ENCODE measurements at regions not wholly inside any gene's neighbourhood (a gene's known extent, or its start where the extent isn't known, plus 50 kb on each side); places are given as distances from the start of the nearest gene placed in this dataset.

DNA sequence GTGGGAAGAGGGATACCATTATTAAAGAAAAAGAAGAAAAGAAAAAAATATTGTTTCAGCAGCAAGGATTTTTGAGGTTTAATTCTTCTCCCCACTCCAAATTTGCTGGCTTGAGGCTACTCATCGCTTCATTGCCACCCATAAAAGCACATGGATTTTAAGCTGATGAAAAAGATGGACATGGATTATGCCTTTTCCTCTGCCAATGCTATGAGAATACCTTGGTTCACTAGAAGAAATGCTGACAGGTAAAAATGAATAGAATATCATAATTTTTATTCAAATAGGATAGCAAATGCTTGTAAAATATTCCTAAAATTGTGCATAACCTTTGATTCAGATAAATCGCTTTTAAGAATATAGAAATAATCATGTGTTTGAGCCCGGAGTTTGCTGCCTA, 289.7 kb upstream of the DPYD start:
- POLR2A ChIA-PET = interaction anchor here (0.7 kb wide), 1 partner anchor 114 kb away, joined by 3 read pairs; no protein-coding TSS in a partner anchor
- Histone ChIP-seq H3K36me3 (ENCODE audit: control insufficient read depth, insufficient read depth, low read length) (no peaks in the 10 kb centered on the region), H3K27me3 (ENCODE audit: control insufficient read depth, insufficient read depth, low read length) (no peaks in the 10 kb centered on the region), H3K4me3 (ENCODE audit: low read depth, low read length) (no peak overlapping the region)
- DNase-seq (ENCODE audit: low read depth) = no peak
- CTCF ChIA-PET = no interaction called here
- TF ChIP-seq, protein P1, sequence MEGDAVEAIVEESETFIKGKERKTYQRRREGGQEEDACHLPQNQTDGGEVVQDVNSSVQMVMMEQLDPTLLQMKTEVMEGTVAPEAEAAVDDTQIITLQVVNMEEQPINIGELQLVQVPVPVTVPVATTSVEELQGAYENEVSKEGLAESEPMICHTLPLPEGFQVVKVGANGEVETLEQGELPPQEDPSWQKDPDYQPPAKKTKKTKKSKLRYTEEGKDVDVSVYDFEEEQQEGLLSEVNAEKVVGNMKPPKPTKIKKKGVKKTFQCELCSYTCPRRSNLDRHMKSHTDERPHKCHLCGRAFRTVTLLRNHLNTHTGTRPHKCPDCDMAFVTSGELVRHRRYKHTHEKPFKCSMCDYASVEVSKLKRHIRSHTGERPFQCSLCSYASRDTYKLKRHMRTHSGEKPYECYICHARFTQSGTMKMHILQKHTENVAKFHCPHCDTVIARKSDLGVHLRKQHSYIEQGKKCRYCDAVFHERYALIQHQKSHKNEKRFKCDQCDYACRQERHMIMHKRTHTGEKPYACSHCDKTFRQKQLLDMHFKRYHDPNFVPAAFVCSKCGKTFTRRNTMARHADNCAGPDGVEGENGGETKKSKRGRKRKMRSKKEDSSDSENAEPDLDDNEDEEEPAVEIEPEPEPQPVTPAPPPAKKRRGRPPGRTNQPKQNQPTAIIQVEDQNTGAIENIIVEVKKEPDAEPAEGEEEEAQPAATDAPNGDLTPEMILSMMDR (IDR thresholded peaks at IDR 0.05; ENCODE audit: insufficient read depth, low read depth, low read length) = no peak

- Histone ChIP-seq H3K27me3 (ENCODE audit: control insufficient read depth, insufficient read depth, low read length) (no peaks in the 10 kb centered on the region), H3K4me3 (ENCODE audit: low read depth, low read length) (no peak overlapping the region), H3K36me3 (ENCODE audit: control insufficient read depth, insufficient read depth, low read length) (no peaks in the 10 kb centered on the region)
- TF ChIP-seq, protein P1 (IDR thresholded peaks at IDR 0.05; ENCODE audit: insufficient read depth, low read depth, low read length) = no peak
- DNase-seq (ENCODE audit: low read depth) = peak; percentile 6
- CTCF ChIA-PET = no interaction called here
- POLR2A ChIA-PET = interaction anchor here (0.7 kb wide), 1 partner anchor 114 kb away, joined by 3 read pairs; no protein-coding TSS in a partner anchor
These were observed 289.2 kb upstream of the DPYD start for GRCh38 chr1:98210064-98210463.

DNA sequence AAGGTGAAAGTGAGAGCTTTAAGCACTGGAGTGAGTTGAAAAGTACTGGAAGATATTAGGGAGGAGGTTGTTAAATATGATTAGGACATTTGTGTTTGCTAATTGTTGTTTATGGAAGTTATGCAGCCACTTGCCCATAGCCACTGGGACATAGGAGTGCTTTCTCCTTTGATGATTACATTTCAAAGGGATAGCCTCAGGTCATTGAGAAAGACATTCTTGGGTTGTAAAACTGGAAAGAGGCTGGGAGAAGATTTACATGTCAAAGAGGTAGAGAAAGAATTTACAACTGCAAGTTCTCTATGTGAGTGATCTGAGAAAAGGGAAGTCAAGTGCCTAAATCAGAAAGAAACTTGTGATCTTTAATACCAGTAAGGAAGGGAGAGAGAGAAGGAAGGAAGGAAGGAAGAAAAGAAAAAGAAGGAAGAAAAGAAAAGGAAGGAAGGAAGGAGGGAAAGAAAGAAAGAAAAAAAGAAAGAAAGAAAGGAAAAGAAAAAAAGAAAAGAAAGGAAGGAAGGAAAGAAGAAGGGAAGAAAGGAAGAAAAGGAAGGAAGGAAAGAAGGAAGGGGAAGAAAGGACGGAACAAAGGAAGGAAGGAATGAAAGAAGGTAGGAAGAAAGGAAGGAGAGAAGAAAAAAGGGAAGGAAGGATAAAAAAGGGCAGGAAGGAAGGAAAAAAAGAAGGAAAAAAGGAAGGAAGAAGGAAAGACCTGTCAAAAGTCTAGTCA, 284.6 kb upstream of the DPYD start:
- Histone ChIP-seq H3K36me3 (ENCODE audit: control insufficient read depth, insufficient read depth, low read length) (no peaks in the 10 kb centered on the region), H3K27me3 (ENCODE audit: control insufficient read depth, insufficient read depth, low read length) (no peaks in the 10 kb centered on the region), H3K4me3 (ENCODE audit: low read depth, low read length) (no peak overlapping the region)
- POLR2A ChIA-PET = no interaction called here
- TF ChIP-seq, protein P1 (IDR thresholded peaks at IDR 0.05; ENCODE audit: insufficient read depth, low read depth, low read length) = no peak
- CTCF ChIA-PET = interaction anchor here (0.7 kb wide), 1 partner anchor 13 kb away, joined by 3 read pairs; no protein-coding TSS in a partner anchor
- no peak for DNase-seq (ENCODE audit: low read depth)

GRCh38 chr1:98203466-98203865, 282.6 kb upstream of the DPYD start:
- POLR2A ChIA-PET = no interaction called here
- no peak for DNase-seq (ENCODE audit: low read depth)
- CTCF ChIA-PET = no interaction called here

GRCh38 chr1:98201666-98202081, 280.8 kb upstream of the DPYD start:
- DNase-seq (ENCODE audit: low read depth) = peak; percentile 33
- ChIA-PET POLR2A (no interaction called here), CTCF (no interaction called here)
- TF ChIP-seq, protein P1 (IDR thresholded peaks at IDR 0.05; ENCODE audit: insufficient read depth, low read depth, low read length) = no peak
- Histone ChIP-seq H3K27me3 (ENCODE audit: control insufficient read depth, insufficient read depth, low read length) (no peaks in the 10 kb centered on the region), H3K36me3 (ENCODE audit: control insufficient read depth, insufficient read depth, low read length) (no peaks in the 10 kb centered on the region), H3K4me3 (ENCODE audit: low read depth, low read length) (no peak overlapping the region)

More at GRCh38 chr1:98203466-98203865, 282.6 kb upstream of the DPYD start:
- TF ChIP-seq, protein P1 (IDR thresholded peaks at IDR 0.05; ENCODE audit: insufficient read depth, low read depth, low read length) = no peak
- Histone ChIP-seq H3K27me3 (ENCODE audit: control insufficient read depth, insufficient read depth, low read length) (no peaks in the 10 kb centered on the region), H3K4me3 (ENCODE audit: low read depth, low read length) (no peak overlapping the region), H3K36me3 (ENCODE audit: control insufficient read depth, insufficient read depth, low read length) (no peaks in the 10 kb centered on the region)
